H9 (cell line): ENCODE measurements at regions not wholly inside any gene's neighbourhood (a gene's known extent, or its start where the extent isn't known, plus 50 kb on each side); places are given as distances from the start of the nearest gene placed in this dataset.

Experiments used
- DNase-seq: peaks from one replicate; pipeline ENCODE4 v3.0.0-alpha.2; 2017
- H2AFZ ChIP-seq: one replicate; pipeline ENCODE4 v1.6.1; 2013; ENCODE audit warnings: mild to moderate bottlenecking, low read length, control low read depth, moderate library complexity
- H2AK5ac ChIP-seq: 2 replicates; pipeline ENCODE4 v1.6.1; 2013; ENCODE audit warnings: low read length, control low read depth, mixed read lengths; ENCODE audit not compliant: insufficient read length
- H2BK120ac ChIP-seq: one replicate; pipeline ENCODE4 v1.6.1; 2013; ENCODE audit warnings: low read depth, mild to moderate bottlenecking, low read length, control low read depth, inconsistent platforms; ENCODE audit not compliant: poor library complexity, severe bottlenecking
- H2BK12ac ChIP-seq: 2 replicates; pipeline ENCODE4 v1.6.1; 2013; ENCODE audit warnings: low read length, control low read depth, mixed read lengths, low read depth; ENCODE audit not compliant: insufficient read length
- H2BK15ac ChIP-seq: 2 replicates; pipeline ENCODE4 v1.6.1; 2013; ENCODE audit warnings: low read depth, low read length, control low read depth
- H2BK20ac ChIP-seq: one replicate; pipeline ENCODE4 v1.6.1; 2013; ENCODE audit warnings: low read depth, mild to moderate bottlenecking, low read length, control low read depth, inconsistent platforms; ENCODE audit not compliant: poor library complexity, severe bottlenecking
- H2BK5ac ChIP-seq: 2 replicates; pipeline ENCODE4 v1.6.1; 2013; ENCODE audit warnings: low read length, control low read depth, mixed read lengths; ENCODE audit not compliant: insufficient read length
- H3K14ac ChIP-seq: 2 replicates; pipeline ENCODE4 v1.6.1; 2013; ENCODE audit warnings: low read length, control low read depth; ENCODE audit not compliant: insufficient read depth
- H3K18ac ChIP-seq: 2 replicates; pipeline ENCODE4 v1.6.1; 2013; ENCODE audit warnings: low read depth, mild to moderate bottlenecking, mixed read lengths, low read length, control low read depth; ENCODE audit not compliant: insufficient read length
- H3K23ac ChIP-seq: 2 replicates; pipeline ENCODE4 v1.6.1; 2013; ENCODE audit warnings: low read length, control low read depth, mixed read lengths, low read depth; ENCODE audit not compliant: insufficient read length
- H3K23me2 ChIP-seq: 2 replicates; pipeline ENCODE4 v1.6.1; 2013; ENCODE audit warnings: low read depth, mild to moderate bottlenecking, mixed read lengths, low read length, control low read depth; ENCODE audit not compliant: insufficient read length, poor library complexity, severe bottlenecking
- H3K27ac ChIP-seq: 2 replicates; pipeline ENCODE4 v1.5.1; 2013; ENCODE audit warnings: low read length, control low read depth, mixed read lengths, low read depth; ENCODE audit not compliant: insufficient read length
- H3K27me3 ChIP-seq: 2 replicates; pipeline ENCODE4 v1.6.1; 2013; ENCODE audit warnings: low read length, control low read depth, inconsistent platforms; ENCODE audit not compliant: insufficient read depth
- H3K4ac ChIP-seq: 2 replicates; pipeline ENCODE4 v1.6.1; 2013; ENCODE audit warnings: low read depth, mild to moderate bottlenecking, control low read depth, inconsistent platforms, low read length, moderate library complexity
- H3K4me1 ChIP-seq: 2 replicates; pipeline ENCODE4 v1.6.1; 2013; ENCODE audit warnings: low read length, control low read depth, inconsistent platforms; ENCODE audit not compliant: insufficient read depth
- H3K4me2 ChIP-seq: 2 replicates; pipeline ENCODE4 v1.6.1; 2013; ENCODE audit warnings: low read length, control low read depth, mixed read lengths; ENCODE audit not compliant: insufficient read length, insufficient read depth
- H3K56ac ChIP-seq: 2 replicates; pipeline ENCODE4 v1.6.1; 2013; ENCODE audit warnings: low read depth, mild to moderate bottlenecking, mixed read lengths, low read length, control low read depth; ENCODE audit not compliant: insufficient read length
- H3K79me1 ChIP-seq: 2 replicates; pipeline ENCODE4 v1.6.1; 2013; ENCODE audit warnings: low read depth, mild to moderate bottlenecking, moderate library complexity, low read length, control low read depth, inconsistent platforms; ENCODE audit not compliant: insufficient read depth, poor library complexity, severe bottlenecking
- H3K79me2 ChIP-seq: 2 replicates; pipeline ENCODE4 v1.6.1; 2013; ENCODE audit warnings: low read length, control low read depth, inconsistent platforms; ENCODE audit not compliant: insufficient read depth
- H3K9ac ChIP-seq: 2 replicates; pipeline ENCODE4 v1.6.1; 2013; ENCODE audit warnings: low read length, control low read depth, mixed read lengths; ENCODE audit not compliant: insufficient read length; ENCODE audit errors: extremely low read depth
- H3K9me3 ChIP-seq: one replicate; pipeline ENCODE4 v1.6.1; 2013; ENCODE audit warnings: low read depth, low read length, inconsistent platforms; ENCODE audit not compliant: control insufficient read depth
- H3T11ph ChIP-seq: one replicate; pipeline ENCODE4 v1.6.1; 2013; ENCODE audit warnings: mild to moderate bottlenecking, low read length, control low read depth, inconsistent platforms
- H4K20me1 ChIP-seq: one replicate; pipeline ENCODE4 v1.6.1; 2013; ENCODE audit not compliant: control insufficient read depth, insufficient read length, insufficient read depth
- H4K5ac ChIP-seq: 2 replicates; pipeline ENCODE4 v1.6.1; 2013; ENCODE audit warnings: low read depth, mild to moderate bottlenecking, mixed read lengths, low read length, control low read depth; ENCODE audit not compliant: insufficient read length
- H4K8ac ChIP-seq: replicated peaks from 2 replicates; pipeline ENCODE4 v1.6.1; 2013; ENCODE audit warnings: low read length, control low read depth, mixed read lengths, low read depth; ENCODE audit not compliant: insufficient read length
- H4K91ac ChIP-seq: 2 replicates; pipeline ENCODE4 v1.6.1; 2013; ENCODE audit warnings: low read depth, mild to moderate bottlenecking, moderate library complexity, mixed read lengths, low read length, control low read depth; ENCODE audit not compliant: insufficient read length
- H3K27ac Mint-ChIP-seq, 3 experiments: 2 replicates in 2 of 3; 3 replicates in 1 of 3; pipeline ENCODE4 v1.8.0; 2020 to 2021; ENCODE audit warnings: mixed read lengths in 3 of 3, mild to moderate bottlenecking in 1 of 3, moderate library complexity in 1 of 3
- H3K27me3 Mint-ChIP-seq: 2 replicates; pipeline ENCODE4 v1.8.0; 2021; ENCODE audit warnings: low read depth, mild to moderate bottlenecking, moderate library complexity, mixed read lengths
- H3K36me3 Mint-ChIP-seq, 3 experiments: 2 replicates in 2 of 3; 3 replicates in 1 of 3; pipeline ENCODE4 v1.8.0; 2020 to 2021; ENCODE audit warnings: low read depth in 3 of 3, mixed read lengths in 3 of 3; ENCODE audit not compliant: insufficient read depth in 1 of 3
- H3K4me1 Mint-ChIP-seq, 2 experiments: 2 replicates each; pipeline ENCODE4 v1.8.0; 2020; ENCODE audit warnings: mixed read lengths in 2 of 2
- H3K4me3 Mint-ChIP-seq, 2 experiments: 2 replicates in 1 of 2; 3 replicates in 1 of 2; pipeline ENCODE4 v1.8.0; 2020 to 2021; ENCODE audit warnings: mild to moderate bottlenecking in 2 of 2, mixed read lengths in 2 of 2, moderate library complexity in 1 of 2
- H3K9me3 Mint-ChIP-seq, 2 experiments: 2 replicates in 1 of 2; 3 replicates in 1 of 2; pipeline ENCODE4 v1.8.0; 2020; ENCODE audit warnings: mild to moderate bottlenecking in 2 of 2, mixed read lengths in 2 of 2, moderate library complexity in 1 of 2
- CTCF ChIP-seq: fragments of 200-600 bp; sonication (generic); conservative IDR thresholded peaks from 3 replicates; pipeline ENCODE4 v1.8.0; 2021; ENCODE audit warnings: antibody characterized with exemption, mild to moderate bottlenecking
- WGBS: extraction: QIAGEN DNeasy Blood & Tissue Kit; methylation state at CpG from one replicate; pipeline ENCODE4 v1.1.7; 2013; ENCODE audit warnings: missing lambda C conversion rate, low lambda C conversion rate, mixed read lengths; ENCODE audit not compliant: insufficient read length; ENCODE audit errors: extremely low coverage; 5-methylcytosine and 5-hydroxymethylcytosine counted together

GRCh38 chr10:21289961-21290360 is 235.5 kb downstream of the SKIDA1 start:
- Histone ChIP-seq H3K56ac (no peak overlapping the region), H3K27me3 (no peaks in the 10 kb centered on the region), H3K79me2 (no peaks in the 10 kb centered on the region), H2BK5ac (no peak overlapping the region), H3K4me1 (peaks cover 15% of the 10 kb centered on the region), H4K5ac (no peak overlapping the region), H3T11ph (no peak overlapping the region), H4K20me1 (no peaks in the 10 kb centered on the region), H2AFZ (no peak overlapping the region), H3K23ac (no peak overlapping the region), H4K8ac (no peak overlapping the region), H3K18ac (no peak overlapping the region), H3K4ac (no peak overlapping the region), H3K79me1 (peaks cover 4% of the 10 kb centered on the region), H3K27ac (no peak overlapping the region), H3K9ac (no peak overlapping the region), H4K91ac (no peak overlapping the region), H2AK5ac (no peak overlapping the region), H2BK12ac (no peak overlapping the region), H3K14ac (no peak overlapping the region), H3K4me2 (no peak overlapping the region), H3K23me2 (peaks cover 4% of the 10 kb centered on the region), H3K9me3 (no peaks in the 10 kb centered on the region), H2BK20ac (no peak overlapping the region), H2BK120ac (no peak overlapping the region), H2BK15ac (no peak overlapping the region)
- peak overlapping the region; percentile 93 to 96 (median 93); a peak in 6 of 7 replicates for H3K27ac Mint-ChIP-seq
- TF ChIP-seq CTCF, result no peak
- peaks cover 0 to 23% (median 16%) of the 10 kb centered on the region in 3 experiments; a peak in 6 of 7 replicates for H3K36me3 Mint-ChIP-seq
- peaks cover 66 to 74% of the 10 kb centered on the region in 2 experiments for H3K4me1 Mint-ChIP-seq
- no peak for DNase-seq
- WGBS, result no CpG with 5 or more reads among the region's 1 CpG
- H3K9me3 Mint-ChIP-seq, result no peaks in the 10 kb centered on the region; a peak in 3 of 5 replicates
- H3K4me3 Mint-ChIP-seq, result no peak overlapping the region
- H3K27me3 Mint-ChIP-seq, result no peaks in the 10 kb centered on the region
